Vagina (tissue), 2 donors: ENCODE measurements at regions not wholly inside any gene's neighbourhood (a gene's known extent, or its start where the extent isn't known, plus 50 kb on each side); places are given as distances from the start of the nearest gene placed in this dataset.

ENCODE experiments used
- CTCF ChIP-seq, 3 experiments: fragments of 450-650 bp in 2 of 3; fragments of 200-600 bp in 1 of 3; sonication (generic) in 1 of 3; IDR thresholded peaks; one replicate each; pipeline ENCODE4 v1.5.1; 2017 to 2019; ENCODE audit warnings: antibody characterized with exemption in 3 of 3, mild to moderate bottlenecking in 2 of 3, moderate library complexity in 2 of 3
- POLR2AphosphoS5 ChIP-seq, 2 donors: sonication (generic); formaldehyde crosslinking; IDR thresholded peaks; one replicate each; pipeline ENCODE4 v1.9.0; 2017; ENCODE audit warnings: antibody characterized with exemption in 2 of 2, mild to moderate bottlenecking in 2 of 2, low read depth in 1 of 2; ENCODE audit not compliant: insufficient read depth in 1 of 2

GRCh38 chr1:69475021-69475420, 92.7 kb upstream of the LRRC7 start:
- TF ChIP-seq CTCF (IDR thresholded peaks at IDR 0.05) (no peak), POLR2AphosphoS5 (IDR thresholded peaks at IDR 0.05; ENCODE audit: insufficient read depth in 1 of 2, low read depth in 1 of 2) (no peak)
